PC-9 (cell line): ENCODE measurements at regions not wholly inside any gene's neighbourhood (a gene's known extent, or its start where the extent isn't known, plus 50 kb on each side); places are given as distances from the start of the nearest gene placed in this dataset.

Experiments used
- CTCF ChIP-seq: fragments of 200-600 bp; sonication (generic); conservative IDR thresholded peaks from 2 replicates; pipeline ENCODE4 v1.6.1; 2017; ENCODE audit warnings: mixed run types, antibody characterized with exemption, mild to moderate bottlenecking, moderate library complexity
- EZH2 ChIP-seq: fragments of 200-600 bp; sonication (generic); IDR thresholded peaks from 2 replicates; pipeline ENCODE4 v1.8.0; 2017; ENCODE audit warnings: antibody characterized with exemption, low read depth

DNA sequence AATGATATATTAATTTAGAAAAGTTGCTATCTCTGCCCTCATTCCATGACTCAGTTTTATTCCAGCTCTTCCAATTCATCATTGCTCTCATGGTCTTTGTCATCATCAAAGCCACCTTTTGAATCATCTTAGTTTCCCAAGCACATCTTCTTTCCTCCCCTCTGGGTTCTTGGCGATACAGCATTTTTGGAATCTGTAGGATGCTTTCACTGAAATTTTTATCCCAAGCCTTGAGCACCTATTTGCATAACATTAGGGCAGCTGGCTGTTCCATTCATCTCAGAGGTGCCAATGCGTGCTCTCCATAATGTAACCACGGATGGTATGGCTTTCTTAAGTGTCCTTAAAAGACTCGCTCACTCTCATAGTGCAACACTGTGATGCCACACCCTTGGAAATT is 100.4 kb downstream of the SNX5 start:
- TF ChIP-seq CTCF: no peak
- no peak for TF ChIP-seq EZH2
